OCI-LY3 (cell line): ENCODE measurements at regions not wholly inside any gene's neighbourhood (a gene's known extent, or its start where the extent isn't known, plus 50 kb on each side); places are given as distances from the start of the nearest gene placed in this dataset.

Experiments
- EZH2phosphoT487 ChIP-seq: fragments of 200-600 bp; shearing (Covaris generic); IDR thresholded peaks from 2 replicates; pipeline ENCODE4 v1.6.1; 2018; ENCODE audit warnings: antibody characterized with exemption, mixed run types, low read depth
- TF ChIP-seq, protein P1 (sequence below): fragments of 200-600, 300-600 bp; sonication (generic); IDR thresholded peaks from 2 replicates; pipeline ENCODE4 v1.5.1; 2014; ENCODE audit warnings: antibody characterized with exemption, low read length, low read depth

DNA sequence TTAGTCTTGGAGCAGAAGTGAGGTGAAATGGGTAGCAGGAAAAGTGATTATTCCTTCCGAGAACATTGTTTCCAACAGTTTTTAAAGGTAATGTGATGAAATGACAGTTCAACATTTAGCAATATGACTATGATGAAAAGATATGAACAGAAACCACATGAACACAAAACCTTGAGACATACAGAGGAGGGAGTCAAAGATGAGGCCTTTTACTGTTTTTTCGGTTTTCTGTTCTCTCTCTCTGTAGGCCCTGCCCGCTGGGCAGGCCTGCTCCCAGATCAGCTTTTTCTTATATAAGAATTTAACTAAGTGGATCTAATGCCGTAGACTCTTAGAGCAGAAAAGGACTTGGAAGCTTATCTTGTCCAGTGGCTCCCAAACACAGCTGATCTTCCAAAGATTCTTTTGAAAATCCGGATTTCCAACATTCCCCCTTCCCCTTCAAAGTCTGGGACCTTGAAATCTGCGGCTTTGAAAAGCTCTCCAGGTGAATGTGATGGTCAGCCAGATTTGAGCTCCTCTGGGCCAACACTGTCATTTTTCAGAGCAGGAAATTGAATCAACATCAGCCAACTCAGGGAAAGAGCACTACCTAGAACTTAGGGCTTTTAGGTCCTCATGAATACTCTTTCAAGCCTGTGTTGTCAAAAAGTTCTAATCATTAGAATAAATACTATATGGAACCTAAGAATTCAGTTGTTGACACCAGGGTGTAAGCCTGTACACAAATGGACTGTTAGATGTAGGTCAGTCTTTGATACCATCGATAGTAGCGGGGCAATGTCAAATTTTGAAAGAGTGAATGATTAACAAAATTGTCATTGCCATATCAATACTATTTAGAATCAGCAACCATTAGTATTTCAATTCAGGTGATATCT lies 372.7 kb downstream of the SHQ1 start:
- TF ChIP-seq, protein P1, sequence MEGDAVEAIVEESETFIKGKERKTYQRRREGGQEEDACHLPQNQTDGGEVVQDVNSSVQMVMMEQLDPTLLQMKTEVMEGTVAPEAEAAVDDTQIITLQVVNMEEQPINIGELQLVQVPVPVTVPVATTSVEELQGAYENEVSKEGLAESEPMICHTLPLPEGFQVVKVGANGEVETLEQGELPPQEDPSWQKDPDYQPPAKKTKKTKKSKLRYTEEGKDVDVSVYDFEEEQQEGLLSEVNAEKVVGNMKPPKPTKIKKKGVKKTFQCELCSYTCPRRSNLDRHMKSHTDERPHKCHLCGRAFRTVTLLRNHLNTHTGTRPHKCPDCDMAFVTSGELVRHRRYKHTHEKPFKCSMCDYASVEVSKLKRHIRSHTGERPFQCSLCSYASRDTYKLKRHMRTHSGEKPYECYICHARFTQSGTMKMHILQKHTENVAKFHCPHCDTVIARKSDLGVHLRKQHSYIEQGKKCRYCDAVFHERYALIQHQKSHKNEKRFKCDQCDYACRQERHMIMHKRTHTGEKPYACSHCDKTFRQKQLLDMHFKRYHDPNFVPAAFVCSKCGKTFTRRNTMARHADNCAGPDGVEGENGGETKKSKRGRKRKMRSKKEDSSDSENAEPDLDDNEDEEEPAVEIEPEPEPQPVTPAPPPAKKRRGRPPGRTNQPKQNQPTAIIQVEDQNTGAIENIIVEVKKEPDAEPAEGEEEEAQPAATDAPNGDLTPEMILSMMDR, result no peak
- TF ChIP-seq EZH2phosphoT487, result no peak
